SU-DHL-6 (cell line): ENCODE measurements at regions not wholly inside any gene's neighbourhood (a gene's known extent, or its start where the extent isn't known, plus 50 kb on each side); places are given as distances from the start of the nearest gene placed in this dataset.

Experiments
- CTCF ChIP-seq: fragments of 200-600 bp; sonication (generic); IDR thresholded peaks from one replicate; pipeline ENCODE4 v1.5.1; 2017; ENCODE audit warnings: antibody characterized with exemption, mild to moderate bottlenecking, low read length, moderate library complexity; ENCODE audit not compliant: insufficient read depth, poor library complexity, severe bottlenecking
- EZH2phosphoT487 ChIP-seq: fragments of 200-600 bp; sonication (generic), shearing (Covaris generic); conservative IDR thresholded peaks from 2 replicates; pipeline ENCODE4 v1.6.1; 2018; ENCODE audit warnings: mild to moderate bottlenecking, antibody characterized with exemption, low read length, moderate library complexity, mixed read lengths

- TF ChIP-seq CTCF: no peak
- TF ChIP-seq EZH2phosphoT487: no peak
Observed at GRCh38 chr7:88670536-88670935, 89.0 kb upstream of the ZNF804B start.
